Testis (tissue), 2 donors: ENCODE measurements at regions not wholly inside any gene's neighbourhood (a gene's known extent, or its start where the extent isn't known, plus 50 kb on each side); places are given as distances from the start of the nearest gene placed in this dataset.

Source experiments
- DNase-seq: peaks from one replicate; pipeline ENCODE4 v3.0.0-alpha.2; 2019
- H3K27ac ChIP-seq, 2 donors: fragments of 200-600 bp; sonication (generic); one replicate each; pipeline ENCODE4 v1.5.1; 2019
- H3K27me3 ChIP-seq: fragments of 200-600 bp; sonication (generic); one replicate; pipeline ENCODE4 v1.5.1; 2019
- H3K36me3 ChIP-seq: fragments of 200-600 bp; sonication (generic); one replicate; pipeline ENCODE4 v1.5.1; 2017; ENCODE audit warnings: low read depth; ENCODE audit errors: missing control alignments
- H3K4me1 ChIP-seq: fragments of 200-600 bp; sonication (generic); one replicate; pipeline ENCODE4 v1.5.1; 2019
- H3K4me3 ChIP-seq, 2 donors: fragments of 200-600 bp; sonication (generic); one replicate each; pipeline ENCODE4 v1.5.1; 2017 to 2019
- H3K9me3 ChIP-seq: fragments of 200-600 bp; sonication (generic); one replicate; pipeline ENCODE4 v1.5.1; 2017
- POLR2A ChIP-seq: fragments of 450-650 bp; IDR thresholded peaks from one replicate; pipeline ENCODE4 v1.6.1; 2017; ENCODE audit warnings: antibody characterized with exemption, mild to moderate bottlenecking, moderate library complexity
- WGBS, 2 donors: methylation state at CpG; one replicate each; pipeline ENCODE4 v1.1.5; 2018; 5-methylcytosine and 5-hydroxymethylcytosine counted together
- intact Hi-C: fragments of 100-400 bp; cut with DNase I; formaldehyde crosslinking; loops from one replicate; pipeline ENCODE4 v1.15.1; 2023; ENCODE audit warnings: low total_unique reads
- TF ChIP-seq, protein P1 (sequence below), 3 experiments: fragments of 450-650 bp in 2 of 3; fragments of 200-600 bp in 1 of 3; sonication (generic) in 1 of 3; IDR thresholded peaks; one replicate each; pipeline ENCODE4 v1.5.1; 2016 to 2019; ENCODE audit warnings: antibody characterized with exemption in 3 of 3, mild to moderate bottlenecking in 2 of 3, moderate library complexity in 1 of 3

- DNase-seq: no peak
Observed at GRCh38 chr1:175894581-175894980, 151.2 kb upstream of the TNR start.

GRCh38 chr1:175893192-175893591, 149.8 kb upstream of the TNR start:
- no peak for DNase-seq
- Histone ChIP-seq H3K27me3 (no peaks in the 10 kb centered on the region), H3K9me3 (no peaks in the 10 kb centered on the region), H3K4me1 (no peaks in the 10 kb centered on the region), H3K27ac (no peak overlapping the region), H3K36me3 (no peaks in the 10 kb centered on the region), H3K4me3 (no peak overlapping the region)
- WGBS, 2 donors: 62 to 72% methylated on average over 3 of the region's 3 CpGs
- TF ChIP-seq, protein P1, sequence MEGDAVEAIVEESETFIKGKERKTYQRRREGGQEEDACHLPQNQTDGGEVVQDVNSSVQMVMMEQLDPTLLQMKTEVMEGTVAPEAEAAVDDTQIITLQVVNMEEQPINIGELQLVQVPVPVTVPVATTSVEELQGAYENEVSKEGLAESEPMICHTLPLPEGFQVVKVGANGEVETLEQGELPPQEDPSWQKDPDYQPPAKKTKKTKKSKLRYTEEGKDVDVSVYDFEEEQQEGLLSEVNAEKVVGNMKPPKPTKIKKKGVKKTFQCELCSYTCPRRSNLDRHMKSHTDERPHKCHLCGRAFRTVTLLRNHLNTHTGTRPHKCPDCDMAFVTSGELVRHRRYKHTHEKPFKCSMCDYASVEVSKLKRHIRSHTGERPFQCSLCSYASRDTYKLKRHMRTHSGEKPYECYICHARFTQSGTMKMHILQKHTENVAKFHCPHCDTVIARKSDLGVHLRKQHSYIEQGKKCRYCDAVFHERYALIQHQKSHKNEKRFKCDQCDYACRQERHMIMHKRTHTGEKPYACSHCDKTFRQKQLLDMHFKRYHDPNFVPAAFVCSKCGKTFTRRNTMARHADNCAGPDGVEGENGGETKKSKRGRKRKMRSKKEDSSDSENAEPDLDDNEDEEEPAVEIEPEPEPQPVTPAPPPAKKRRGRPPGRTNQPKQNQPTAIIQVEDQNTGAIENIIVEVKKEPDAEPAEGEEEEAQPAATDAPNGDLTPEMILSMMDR (IDR thresholded peaks at IDR 0.05): no peak
- no peak for TF ChIP-seq POLR2A
- intact Hi-C loops: no loop called here

More at GRCh38 chr1:175894581-175894980, 151.2 kb upstream of the TNR start:
- no peaks in the 10 kb centered on the region for H3K4me1 ChIP-seq
- intact Hi-C loops: no loop called here
- no peak overlapping the region for H3K4me3 ChIP-seq
- no peaks in the 10 kb centered on the region for H3K9me3 ChIP-seq
- 89 to 100% methylated on average over 1 of the region's 1 CpG for WGBS, 2 donors
- no peak for TF ChIP-seq POLR2A
- TF ChIP-seq, protein P1 (IDR thresholded peaks at IDR 0.05): no peak
- no peaks in the 10 kb centered on the region for H3K36me3 ChIP-seq
- H3K27me3 ChIP-seq: no peaks in the 10 kb centered on the region
- H3K27ac ChIP-seq: no peak overlapping the region

DNA sequence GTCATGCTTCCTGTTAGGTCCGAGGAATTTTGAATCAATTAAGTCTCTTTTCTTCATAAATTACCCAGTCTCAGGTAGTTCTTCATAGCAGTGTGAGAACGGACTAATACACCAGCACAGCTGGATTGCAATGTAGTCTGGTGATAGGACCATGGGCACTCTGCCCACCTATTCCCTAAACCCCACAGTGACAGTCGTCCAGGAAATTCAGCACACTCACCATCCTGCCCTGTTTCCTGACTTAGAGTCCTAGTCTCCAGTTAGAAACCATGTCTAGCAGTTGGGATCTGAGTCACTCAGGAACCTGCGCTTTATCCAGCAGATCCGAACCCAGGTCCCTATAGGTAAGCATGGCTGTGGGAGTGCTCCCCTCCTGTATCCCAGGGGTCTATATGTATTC, 149.3 kb upstream of the TNR start:
- Histone ChIP-seq H3K4me3 (no peak overlapping the region), H3K4me1 (no peaks in the 10 kb centered on the region), H3K36me3 (no peaks in the 10 kb centered on the region), H3K27ac (no peak overlapping the region), H3K27me3 (no peaks in the 10 kb centered on the region), H3K9me3 (no peaks in the 10 kb centered on the region)
- WGBS, 2 donors: 76 to 83% methylated on average over 5 of the region's 5 CpGs
- no peak for DNase-seq
- intact Hi-C loops: no loop called here
- TF ChIP-seq, protein P1 (IDR thresholded peaks at IDR 0.05): no peak
- TF ChIP-seq POLR2A: no peak

DNA sequence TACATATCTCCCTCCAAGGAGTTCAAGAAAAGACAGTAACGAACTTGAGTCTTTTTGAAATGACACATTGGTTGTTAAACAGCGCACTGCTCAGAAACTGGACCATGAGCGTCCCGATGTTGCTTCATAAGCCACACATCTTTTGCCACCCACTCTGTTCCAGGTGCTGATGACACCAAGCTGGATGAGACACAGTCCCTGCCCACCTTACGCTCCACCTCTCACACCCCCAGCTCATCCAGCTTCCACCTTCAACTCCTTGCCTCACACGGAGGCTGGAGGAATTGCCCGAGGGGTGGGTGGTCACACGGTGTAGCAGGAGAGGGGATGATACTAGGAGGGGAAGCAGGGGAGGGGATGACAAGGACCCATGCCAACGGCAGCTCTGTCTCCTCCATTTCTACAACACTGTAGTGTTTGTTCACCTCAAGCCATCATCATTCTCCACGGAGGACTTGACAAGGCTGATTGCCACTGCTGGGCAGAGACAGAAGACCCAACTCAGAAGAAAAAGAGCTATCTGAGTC, 148.5 kb upstream of the TNR start:
- no peaks in the 10 kb centered on the region for H3K27me3 ChIP-seq
- H3K27ac ChIP-seq: no peak overlapping the region
- DNase-seq: no peak
- TF ChIP-seq POLR2A: no peak
- TF ChIP-seq, protein P1 (IDR thresholded peaks at IDR 0.05): no peak
- WGBS, 2 donors: 78 to 82% methylated on average over 10 of the region's 10 CpGs
- H3K4me1 ChIP-seq: no peaks in the 10 kb centered on the region
- H3K36me3 ChIP-seq: no peaks in the 10 kb centered on the region
- H3K9me3 ChIP-seq: no peaks in the 10 kb centered on the region
- H3K4me3 ChIP-seq: no peak overlapping the region
- intact Hi-C loops: no loop called here

DNA sequence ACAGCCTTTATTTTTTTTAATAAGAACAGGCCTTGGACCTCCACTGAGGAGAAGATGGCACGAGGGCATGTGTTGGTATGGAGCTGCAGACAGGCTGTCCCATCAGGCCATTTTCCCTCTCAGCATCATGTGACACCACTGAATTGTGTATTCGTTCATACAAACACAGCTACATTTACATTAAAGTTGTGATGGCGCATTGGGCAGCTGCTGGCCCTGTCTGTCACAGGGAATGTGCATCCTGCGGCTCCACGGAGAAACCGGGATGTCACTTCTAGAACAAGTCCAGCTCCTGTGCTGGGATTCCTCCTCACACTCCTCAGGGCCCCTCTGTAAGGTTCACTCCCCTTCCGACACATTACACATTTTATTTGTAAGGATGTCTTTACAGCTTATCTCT, 147.6 kb upstream of the TNR start:
- H3K9me3 ChIP-seq: no peaks in the 10 kb centered on the region

More for the DNA sequence above, 147.6 kb upstream of the TNR start:
- DNase-seq: no peak
- no peaks in the 10 kb centered on the region for H3K4me1 ChIP-seq
- H3K36me3 ChIP-seq: no peaks in the 10 kb centered on the region
- TF ChIP-seq, protein P1 (IDR thresholded peaks at IDR 0.05): no peak
- TF ChIP-seq POLR2A: no peak
- no peak overlapping the region for H3K27ac ChIP-seq
- 92 to 98% methylated on average over 7 of the region's 7 CpGs for WGBS, 2 donors
- no peak overlapping the region for H3K4me3 ChIP-seq
- intact Hi-C loops: no loop called here
- H3K27me3 ChIP-seq: no peaks in the 10 kb centered on the region
